CD4-positive, alpha-beta T cell treated with Interleukin-10 for 1 hour (primary cell): ENCODE measurements at regions not wholly inside any gene's neighbourhood (a gene's known extent, or its start where the extent isn't known, plus 50 kb on each side); places are given as distances from the start of the nearest gene placed in this dataset.
A peak's percentile ranks its signal among the peaks of the same experiment; 100 is the strongest.

Experiments used
- DNase-seq: peaks from one replicate; pipeline ENCODE4 v3.0.0-alpha.2; 2020

DNA sequence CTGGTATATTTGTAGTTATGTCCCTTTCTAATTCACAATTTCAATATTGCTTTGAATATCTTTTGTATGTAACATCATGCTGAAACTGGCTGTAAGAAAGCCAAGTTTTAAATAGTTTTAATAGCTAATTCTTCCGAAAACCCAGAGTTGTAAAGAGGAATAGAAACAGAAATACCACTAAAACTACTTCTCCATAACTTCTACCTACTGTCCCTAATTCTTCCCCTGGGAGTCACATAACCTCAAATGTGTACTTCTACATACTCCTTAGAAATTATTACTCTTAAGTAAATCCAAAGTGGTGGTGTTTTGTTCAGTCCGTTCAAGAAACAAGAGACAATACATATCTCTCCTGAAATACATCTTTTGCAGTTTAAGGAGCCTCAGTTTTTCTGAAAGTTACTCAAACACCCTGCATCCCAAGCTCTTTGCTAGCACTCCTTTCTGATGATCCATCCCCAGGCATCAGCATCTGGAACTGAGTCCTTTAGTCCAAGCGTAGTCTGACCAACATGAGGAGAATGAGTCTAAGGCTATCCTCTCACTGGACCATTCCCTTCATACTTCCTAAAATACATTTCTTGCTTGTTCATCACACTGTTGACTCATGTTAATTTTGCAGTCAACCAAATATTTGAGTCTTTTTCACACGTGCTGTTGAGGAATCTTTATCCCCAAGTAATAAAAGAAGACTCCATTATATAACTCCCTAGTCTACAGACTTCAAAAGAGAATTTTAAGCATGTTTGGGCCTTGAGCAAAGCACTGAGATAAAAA is 214.3 kb upstream of the NUDT4 start:
- no peak for DNase-seq

DNA sequence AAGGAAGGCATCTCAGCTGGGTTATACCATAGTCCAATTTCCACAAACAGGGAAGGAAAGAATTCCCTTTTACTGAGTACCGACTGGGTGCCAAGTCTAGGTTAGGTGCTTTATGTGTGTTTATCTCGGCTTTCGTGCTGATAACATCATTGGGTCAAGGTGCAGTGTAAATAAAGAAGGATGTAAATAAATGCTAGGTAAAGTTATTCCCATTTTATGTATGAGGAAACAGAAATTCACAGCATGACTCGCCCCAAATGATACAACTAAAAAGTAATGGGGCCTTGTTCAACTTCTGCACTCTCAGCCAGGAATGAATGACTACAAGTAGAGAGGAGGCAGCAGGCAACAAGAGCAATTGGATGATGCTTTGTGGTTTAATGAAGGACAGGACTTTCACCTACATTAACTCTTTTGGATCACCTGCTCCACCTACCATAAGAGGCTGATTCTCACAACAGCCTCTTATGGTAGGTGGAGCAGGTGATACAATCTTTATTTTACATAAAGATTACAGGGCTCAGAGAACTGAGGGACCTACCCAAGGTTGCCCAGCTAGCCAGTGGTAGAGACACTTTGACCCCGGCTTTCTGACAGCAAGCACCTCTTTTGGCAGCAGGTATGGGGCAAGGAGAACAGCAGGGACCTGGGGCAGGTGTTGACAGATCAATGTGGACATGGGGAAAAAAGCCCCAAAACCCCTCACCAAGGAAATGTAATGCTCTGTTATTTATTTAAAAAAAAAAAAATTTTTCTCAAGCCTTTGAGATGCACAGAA is 213.4 kb upstream of the NUDT4 start:
- DNase-seq = no peak

DNA sequence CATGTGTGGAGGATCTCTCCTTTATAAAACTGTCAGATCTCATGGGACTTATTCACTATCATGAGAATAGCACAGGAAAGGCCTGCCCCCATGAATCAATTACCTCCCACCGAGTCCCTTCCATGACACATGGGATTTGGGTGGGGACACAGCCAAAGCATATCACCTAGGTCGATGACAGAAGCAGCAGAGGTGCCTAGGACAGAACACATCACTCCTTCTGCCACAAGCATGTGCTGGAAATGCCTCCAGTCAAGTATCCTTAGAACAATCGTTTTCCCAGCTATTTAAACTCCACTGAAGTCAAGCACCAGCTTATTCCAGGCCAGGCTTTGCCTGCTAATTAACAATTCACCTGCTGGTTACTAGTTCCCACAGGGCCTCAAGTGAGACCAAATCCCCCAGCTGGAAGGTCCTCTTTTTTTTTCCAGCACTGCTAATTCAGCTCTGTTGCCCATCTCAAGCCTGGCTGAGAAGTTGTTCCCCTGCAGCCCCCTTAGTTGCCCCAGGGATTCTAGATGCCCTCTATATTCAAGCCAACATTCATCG is 212.3 kb upstream of the NUDT4 start:
- DNase-seq = no peak

DNA sequence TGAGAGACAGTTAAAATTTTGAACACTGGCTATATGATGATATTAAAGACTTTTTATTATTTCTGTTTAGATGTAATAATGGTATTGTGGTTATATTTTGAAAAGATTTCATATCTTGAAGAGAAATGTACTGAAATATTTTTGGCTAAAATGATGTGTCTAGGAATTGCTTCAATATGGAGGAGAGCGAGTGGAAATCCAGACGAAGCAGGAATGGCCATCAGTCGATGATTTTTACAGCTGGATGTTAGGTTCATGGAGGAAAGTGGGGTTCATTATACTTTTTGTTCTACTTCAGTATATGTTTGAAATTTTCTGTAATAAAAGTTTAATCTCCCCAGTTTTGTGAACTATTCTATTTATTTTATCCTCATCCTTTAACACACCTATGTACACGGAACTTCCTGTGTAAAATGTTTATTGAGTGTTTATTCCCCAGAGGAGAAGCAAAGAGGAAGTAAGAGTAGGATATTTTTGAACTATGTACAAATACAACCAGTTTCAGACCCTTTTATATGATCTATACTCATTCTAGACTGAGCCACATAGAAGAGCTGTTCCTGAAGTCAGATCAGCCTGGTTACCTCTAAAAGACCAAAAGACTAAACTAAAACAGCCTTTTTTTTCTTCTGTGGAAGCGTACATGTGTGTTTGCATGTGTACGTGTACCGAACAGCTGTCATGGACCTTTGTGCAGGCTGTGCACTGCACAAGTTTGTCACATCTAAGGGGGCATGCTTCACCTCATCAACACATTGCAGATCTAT is 211.0 kb upstream of the NUDT4 start:
- no peak for DNase-seq

DNA sequence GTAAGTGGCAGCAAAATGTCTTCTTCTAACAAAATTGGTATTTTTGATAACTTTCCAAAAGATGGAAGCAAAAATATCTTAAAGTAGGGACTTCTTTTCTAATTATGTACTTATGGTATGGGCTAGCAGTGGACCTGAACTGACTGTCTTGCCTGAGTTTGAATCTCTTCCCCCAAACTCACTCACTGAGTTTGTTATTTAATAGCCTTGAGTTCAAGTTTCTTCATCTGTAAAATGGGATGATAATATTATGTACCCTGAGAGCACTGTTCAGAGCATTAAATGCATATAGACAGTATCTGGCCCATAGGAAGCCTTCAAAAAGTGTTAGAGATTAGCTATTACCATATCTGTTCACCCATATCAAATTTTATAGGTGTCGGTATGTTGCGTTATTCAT is 210.4 kb upstream of the NUDT4 start:
- no peak for DNase-seq

DNA sequence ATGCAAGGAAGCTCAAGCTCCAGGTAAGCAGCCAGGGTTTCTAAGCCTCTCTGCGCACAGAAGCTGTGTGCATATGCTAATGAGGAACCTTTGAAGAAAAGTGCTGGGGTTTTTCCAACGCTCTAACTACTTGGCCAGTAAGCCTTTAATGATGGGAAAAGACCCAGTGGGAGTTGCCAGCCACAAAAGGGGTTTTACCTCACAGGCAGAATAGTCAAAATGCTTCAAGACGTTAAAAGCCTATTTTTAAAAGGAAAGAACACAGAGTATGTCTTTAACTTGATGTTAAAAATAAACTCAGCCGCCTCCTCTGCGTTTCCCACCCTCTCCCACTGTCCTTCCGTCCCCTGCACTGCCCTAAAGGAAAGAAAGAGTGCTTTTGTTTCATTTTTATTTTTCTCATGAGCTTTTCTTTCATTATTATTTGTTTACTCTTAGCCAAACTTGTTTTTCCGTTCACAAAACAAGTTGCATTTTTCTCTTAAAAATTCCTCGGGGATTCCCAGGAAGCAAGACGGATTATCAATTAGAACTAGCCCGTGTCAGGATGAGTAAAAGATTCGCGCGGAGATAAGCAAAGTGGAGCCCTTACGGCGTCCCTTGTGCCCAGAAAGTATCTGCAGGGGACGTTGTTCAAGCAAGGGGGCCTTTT is 209.8 kb upstream of the NUDT4 start:
- peak; percentile 5 for DNase-seq

DNA sequence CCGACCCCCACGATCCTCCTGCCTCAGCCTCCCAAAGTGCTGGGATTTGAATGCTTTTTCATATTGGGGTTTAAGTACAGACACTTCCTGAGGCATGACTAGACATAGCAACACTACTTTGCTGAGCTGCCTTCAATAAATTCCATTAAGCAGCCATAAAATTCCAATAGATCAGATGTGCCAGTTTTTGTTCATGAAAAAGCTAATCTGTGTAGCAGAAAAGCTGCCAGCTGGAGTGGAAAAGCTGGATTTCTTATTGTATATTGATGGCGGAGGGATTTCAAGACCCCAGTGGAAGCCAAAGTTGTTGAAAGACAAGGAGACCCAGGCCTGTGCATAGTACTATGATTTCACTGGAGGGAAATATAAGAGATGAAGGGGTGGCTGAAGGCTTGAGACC is 209.0 kb upstream of the NUDT4 start:
- no peak for DNase-seq

DNA sequence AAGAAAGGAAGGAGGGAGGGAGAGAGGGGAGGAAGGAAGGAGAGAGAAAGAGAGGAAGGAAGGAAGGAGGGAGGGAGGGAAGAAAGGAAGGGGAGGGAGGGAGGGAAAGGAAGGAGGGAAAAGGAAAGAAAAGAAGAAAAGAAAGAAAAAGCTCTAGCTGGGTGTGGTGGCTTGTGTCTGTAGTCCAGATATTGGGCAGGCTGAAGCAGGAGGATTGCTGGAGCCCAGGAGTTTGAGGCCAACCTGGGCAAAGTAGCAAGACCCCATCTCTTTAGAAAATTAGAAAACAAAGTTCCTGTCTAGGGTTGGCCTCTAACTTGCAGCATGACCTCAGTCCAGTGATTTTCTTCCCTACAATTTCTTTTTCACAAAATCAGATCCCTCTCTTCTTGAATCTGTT is 208.2 kb upstream of the NUDT4 start:
- no peak for DNase-seq

DNA sequence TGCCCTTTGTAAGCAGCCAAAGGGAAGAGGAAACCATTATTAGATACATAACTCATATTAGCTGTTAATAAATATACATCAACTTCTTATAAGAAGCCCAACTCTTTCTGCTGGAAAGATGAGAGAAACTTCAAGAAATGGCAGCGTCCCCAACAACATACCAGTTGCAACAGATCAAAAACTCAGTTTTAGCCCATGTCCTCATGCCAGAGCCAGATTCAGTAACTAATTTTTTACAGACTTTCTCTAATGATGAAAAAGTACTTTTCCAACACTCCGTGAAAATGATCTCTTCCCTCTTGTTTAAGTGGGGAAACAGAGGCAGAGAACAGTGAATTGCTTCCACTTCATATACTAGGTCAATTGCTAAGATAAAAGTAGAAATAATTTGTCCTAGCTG is 206.8 kb upstream of the NUDT4 start:
- DNase-seq = no peak

DNA sequence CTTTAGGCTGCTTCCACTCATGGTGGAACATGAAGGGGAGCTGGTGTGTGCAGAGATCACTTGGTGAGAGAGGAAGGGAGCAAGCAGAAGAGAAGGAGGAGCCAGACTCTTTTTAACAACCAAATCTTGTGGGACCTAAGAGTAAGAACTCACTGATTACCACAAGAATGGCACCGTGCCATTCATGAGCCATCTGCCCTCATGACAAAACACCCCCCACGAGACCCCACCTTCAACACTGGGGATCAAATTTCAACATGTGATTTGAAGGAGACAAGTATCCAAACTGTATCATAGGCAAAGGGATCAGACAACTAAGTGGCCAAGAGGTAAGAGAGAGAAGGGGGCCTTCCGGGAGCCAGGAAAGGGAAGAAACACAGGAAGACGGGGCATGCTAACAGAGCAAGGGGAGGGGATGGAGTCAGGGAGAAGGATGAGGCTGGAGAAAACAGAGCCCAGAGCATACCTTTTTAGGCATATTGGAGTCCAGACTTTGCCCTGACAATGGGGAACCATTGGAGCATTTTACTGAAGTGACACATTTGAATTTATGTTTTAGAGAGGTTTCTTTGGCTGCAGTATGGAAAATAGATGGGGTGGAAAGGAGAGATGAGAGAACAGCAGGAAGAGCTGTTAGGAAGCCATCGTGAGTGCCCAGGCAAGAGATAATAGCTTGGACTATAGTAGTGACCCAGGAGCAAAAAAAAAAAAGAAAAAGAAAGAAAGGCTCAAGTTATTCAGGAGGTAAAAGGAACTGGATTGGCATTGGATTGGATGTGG is 204.4 kb upstream of the NUDT4 start:
- DNase-seq = no peak

DNA sequence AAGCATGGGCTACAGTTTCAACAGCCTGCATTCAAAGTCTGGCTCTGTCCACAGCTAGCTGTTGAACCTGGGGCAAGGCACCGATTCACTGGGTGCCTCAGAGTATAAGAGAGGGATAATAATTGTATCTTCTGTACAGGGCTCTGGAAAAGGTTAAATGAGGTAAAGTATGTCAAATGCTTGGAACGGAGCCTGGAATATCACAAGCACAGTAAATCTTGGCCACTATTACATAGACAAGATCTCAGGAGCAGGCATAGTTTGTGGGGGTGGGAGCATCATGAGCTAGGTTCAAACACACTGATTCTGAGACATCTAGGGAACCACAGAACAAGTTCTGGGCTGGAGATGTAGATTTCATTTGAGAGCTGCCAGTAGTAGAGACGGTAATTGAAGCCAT is 203.7 kb upstream of the NUDT4 start:
- no peak for DNase-seq

DNA sequence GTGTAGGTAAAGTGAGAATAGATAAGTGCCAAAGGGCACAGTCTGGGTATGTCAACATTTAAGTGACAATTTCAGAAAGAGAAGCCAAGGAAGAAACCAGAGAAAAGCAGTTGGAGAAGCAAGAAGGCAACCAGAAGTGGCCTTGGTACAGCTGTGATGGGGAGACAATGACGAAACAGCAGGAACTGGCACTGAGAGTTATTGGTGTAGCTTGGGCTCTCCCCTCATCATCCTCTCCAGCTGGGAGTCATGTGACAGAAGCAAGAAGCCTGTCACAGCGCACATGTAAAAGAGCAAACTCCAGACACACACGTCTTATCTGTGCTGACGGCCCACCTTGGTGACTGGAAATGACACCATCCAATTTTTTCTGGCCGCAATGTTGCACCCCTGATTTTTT is 203.3 kb upstream of the NUDT4 start:
- no peak for DNase-seq

DNA sequence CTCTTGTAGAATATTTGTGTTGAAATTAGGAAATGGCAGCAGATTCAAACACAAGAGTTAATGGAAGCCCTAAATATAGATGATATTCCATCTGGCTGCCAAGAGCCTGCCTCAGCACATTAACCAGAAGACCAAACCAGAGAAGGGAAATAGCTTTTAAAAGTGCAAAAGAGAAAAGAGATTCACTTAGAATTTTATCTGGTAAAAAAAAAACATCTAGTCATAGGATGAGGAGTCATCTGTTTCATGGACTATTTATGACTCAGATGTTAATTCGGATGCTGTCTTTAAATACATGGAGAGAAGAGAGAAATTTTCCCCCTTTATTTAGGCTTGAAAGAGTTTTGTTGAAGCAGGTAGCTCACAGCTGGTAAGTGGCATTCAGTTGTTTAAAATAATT is 201.6 kb upstream of the NUDT4 start:
- DNase-seq = no peak

DNA sequence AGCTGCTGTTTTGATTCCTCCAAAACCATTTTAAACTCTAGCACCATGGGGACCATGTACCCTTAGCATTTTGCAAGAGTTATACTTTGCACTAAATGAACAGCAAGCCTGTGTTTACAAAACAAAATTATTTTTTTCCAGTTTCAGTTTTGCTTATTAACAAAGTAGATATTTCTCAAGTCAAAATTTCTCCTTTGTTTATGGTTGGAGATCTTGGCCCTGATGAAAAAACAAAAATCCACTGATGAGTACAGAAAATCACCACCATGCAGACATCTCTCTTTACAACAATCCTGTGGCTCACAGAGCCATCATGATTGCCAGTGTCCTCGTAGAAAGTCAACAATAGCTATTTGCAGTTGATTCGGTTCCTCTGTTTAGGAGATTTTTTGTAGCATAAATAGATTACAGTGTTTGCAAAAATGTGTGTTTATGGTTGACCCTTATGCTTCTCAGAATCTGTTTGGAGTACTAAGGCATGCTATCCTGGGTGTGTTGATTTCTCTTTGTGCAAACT is 201.1 kb upstream of the NUDT4 start:
- no peak for DNase-seq

DNA sequence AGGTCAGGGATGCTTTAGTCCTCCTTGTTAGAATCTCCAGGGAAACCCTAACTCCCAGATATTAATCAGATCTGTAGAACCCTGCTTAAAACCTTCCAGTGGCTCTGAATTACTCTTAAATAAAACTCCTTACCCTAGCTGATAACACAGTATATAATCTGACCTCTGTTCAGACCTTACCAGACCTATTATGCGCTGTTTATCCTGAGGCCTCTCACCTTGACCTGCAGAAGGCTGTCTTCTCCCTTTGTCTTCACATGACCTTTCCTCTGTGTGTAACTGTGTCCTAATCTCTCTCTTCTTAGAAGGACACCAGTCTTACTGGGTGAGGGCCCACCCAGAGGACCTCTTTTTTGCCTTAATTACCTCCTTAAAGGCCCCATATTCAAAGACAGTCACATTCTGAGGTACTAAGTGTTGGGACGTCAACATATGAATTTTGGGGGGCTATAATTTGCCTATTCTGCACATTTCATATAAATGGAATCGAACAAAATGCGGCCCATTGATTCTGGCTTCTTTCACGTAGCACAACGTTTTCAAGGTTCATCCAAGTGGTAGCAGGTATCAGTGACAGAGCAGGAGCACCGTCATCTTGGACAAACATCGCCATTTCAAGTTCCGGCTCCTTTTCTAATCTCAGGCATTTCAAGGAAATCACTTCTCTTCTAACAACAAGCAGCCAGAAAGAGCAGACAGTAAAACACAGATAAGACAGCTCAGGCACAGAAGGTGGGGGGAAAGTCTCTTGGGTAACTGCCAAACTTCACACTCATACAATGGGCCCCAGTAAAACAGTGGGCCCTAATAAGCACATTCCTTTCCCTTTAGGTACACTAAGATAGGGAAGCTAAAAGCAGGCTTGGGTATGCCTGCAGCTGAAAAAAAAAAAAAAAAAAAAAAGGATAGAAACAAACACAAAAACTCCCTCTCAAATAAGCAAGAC is 200.2 kb upstream of the NUDT4 start:
- no peak for DNase-seq

DNA sequence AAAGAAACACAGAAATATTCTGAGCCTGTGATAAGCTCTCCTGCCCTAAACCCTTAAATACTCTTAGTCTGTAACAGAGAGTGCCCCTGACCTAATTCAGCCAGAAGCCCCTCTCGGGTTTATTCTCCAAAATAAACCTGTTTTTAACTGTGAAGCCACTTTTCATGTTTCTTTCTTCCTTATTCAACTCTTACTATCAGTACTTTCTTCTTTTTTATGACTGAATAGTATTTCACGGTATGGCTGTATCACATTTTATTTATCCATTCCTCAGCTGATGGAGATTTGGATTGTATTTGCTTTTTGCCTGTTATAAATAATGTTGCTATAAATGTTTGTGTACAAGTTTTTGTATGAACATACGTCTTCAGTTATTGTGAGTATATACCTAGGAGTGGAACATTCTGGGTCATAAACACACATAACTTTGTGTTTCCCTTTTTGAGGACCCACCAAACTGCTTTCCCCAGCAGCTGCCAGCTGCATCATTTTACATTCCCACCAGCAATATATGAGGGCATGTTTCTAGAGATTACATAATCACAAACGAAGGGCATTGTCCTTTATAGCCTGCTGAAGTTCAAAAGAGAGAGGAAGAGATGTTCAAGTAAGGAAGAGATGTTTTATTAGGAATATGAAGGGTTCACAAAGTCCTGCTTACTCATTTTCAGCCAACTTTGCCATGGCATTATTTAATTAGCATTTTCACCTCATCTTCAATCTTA is 199.4 kb upstream of the NUDT4 start:
- DNase-seq = no peak

DNA sequence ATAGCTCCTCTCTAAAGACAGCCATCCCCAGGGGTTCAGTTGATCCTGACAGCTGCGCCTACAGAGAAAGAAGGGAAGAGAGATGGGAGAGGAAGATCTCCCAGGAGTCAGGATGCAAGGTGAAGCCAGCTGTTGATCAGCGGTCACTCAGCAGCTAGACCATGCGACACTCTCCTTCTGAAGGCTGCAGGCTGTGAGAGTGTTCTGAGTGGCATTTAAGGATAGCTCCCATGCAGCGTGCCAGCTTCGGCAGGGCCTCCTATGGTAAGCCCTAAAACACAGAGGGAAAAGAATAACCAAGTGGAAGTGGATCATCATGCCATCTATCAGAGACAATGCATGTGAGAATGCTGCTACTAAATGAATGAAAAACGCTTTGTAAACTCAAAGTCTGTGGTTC is 197.9 kb upstream of the NUDT4 start:
- no peak for DNase-seq

DNA sequence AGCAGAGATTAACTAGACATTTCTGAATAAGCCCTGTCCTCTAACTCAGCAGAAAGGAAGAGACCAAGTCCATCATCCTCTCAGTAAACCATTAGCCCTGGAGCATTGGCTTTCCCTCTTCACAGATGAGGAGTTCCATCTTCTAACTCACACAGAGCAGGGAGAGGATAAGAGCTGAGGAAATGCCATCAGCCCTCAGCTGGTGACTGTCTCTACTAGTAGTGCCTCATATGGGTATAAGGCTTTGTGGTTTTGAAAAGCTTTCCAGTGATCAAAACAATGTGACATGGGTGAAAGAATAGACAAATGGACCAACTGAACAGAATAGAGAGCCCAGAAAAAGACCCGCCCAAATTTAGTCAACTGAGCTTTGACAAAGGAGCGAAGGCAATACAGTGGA is 197.2 kb upstream of the NUDT4 start:
- no peak for DNase-seq

DNA sequence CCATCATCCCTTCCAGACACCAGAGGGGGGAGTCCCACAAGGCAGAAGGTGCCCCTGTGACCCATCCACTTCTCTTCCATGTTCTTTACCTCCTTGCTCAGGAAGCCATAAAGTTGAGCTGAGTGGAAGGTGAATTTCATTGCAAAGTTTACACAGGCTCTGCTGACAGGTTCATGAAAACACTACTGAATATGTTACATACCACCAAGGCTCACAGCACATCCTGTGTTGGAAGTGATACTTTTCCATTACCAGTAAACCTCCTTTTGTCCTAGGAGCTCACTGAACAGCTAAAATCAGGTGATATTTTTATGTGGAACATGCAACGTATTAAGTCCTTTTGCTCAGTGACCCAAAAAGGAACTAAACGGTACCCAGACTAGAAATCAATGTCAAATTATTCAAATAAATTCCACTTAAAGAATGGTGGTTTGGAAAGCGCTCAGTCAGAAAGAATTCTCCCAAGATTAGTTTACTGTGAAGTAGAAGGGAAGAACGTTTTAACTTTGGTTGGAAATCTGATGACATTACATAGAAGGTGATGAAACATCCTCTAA is 196.2 kb upstream of the NUDT4 start:
- no peak for DNase-seq
